WTC11 (cell line): ENCODE measurements at regions not wholly inside any gene's neighbourhood (a gene's known extent, or its start where the extent isn't known, plus 50 kb on each side); places are given as distances from the start of the nearest gene placed in this dataset.

ENCODE experiments used
- ATAC-seq: fragments of 200-7000 bp; cut with Tn5 transposase; 2 replicates; pipeline ENCODE4 v1.10.0; 2021; ENCODE audit warnings: mild to moderate bottlenecking, moderate library complexity
- CTCF ChIA-PET: fragments of 300-600 bp; sonication (Branson Sonifier 250); formaldehyde crosslinking; loops from one replicate; lab custom pipeline; 2021; ENCODE audit warnings: antibody characterized with exemption; lab: Charles Lee
- POLR2A ChIA-PET: fragments of 350-600 bp; sonication (Branson Sonifier 250); formaldehyde crosslinking; loops from one replicate; lab custom pipeline; 2021; ENCODE audit warnings: antibody characterized with exemption; lab: Charles Lee
- DNase-seq: peaks from one replicate; pipeline ENCODE4 v3.0.0; 2021; ENCODE audit warnings: low spot score
- H3K27ac Mint-ChIP-seq: 2 replicates; pipeline ENCODE4 v1.8.0; 2021; ENCODE audit warnings: mixed read lengths
- H3K27me3 Mint-ChIP-seq: 2 replicates; pipeline ENCODE4 v1.8.0; 2021; ENCODE audit warnings: low read depth, mild to moderate bottlenecking, moderate library complexity, mixed read lengths
- H3K36me3 Mint-ChIP-seq: 2 replicates; pipeline ENCODE4 v1.8.0; 2021; ENCODE audit warnings: mixed read lengths
- H3K4me1 Mint-ChIP-seq: 2 replicates; pipeline ENCODE4 v1.8.0; 2022; ENCODE audit warnings: mixed read lengths
- H3K4me3 Mint-ChIP-seq: 2 replicates; pipeline ENCODE4 v1.8.0; 2021; ENCODE audit warnings: mild to moderate bottlenecking, moderate library complexity, mixed read lengths
- H3K9me3 Mint-ChIP-seq: 2 replicates; pipeline ENCODE4 v1.8.0; 2021; ENCODE audit warnings: mixed read lengths
- ARID4B ChIP-seq: sonication (generic); formaldehyde crosslinking; IDR thresholded peaks from 2 replicates; pipeline ENCODE4 v1.8.0; 2023; ENCODE audit warnings: missing genetic modification reagents, mild to moderate bottlenecking, borderline replicate concordance
- ATF1 ChIP-seq: sonication (generic); formaldehyde crosslinking; IDR thresholded peaks from 2 replicates; pipeline ENCODE4 v1.8.1; 2023; ENCODE audit warnings: mild to moderate bottlenecking, moderate library complexity, missing genetic modification reagents
- ATF2 ChIP-seq: sonication (generic); formaldehyde crosslinking; IDR thresholded peaks from 2 replicates; pipeline ENCODE4 v1.8.1; 2022; ENCODE audit warnings: low read depth, missing genetic modification reagents, borderline replicate concordance
- CBFB ChIP-seq: sonication (generic); formaldehyde crosslinking; IDR thresholded peaks from 2 replicates; pipeline ENCODE4 v1.8.1; 2022; ENCODE audit warnings: mild to moderate bottlenecking, low read depth, missing genetic modification reagents
- CREB1 ChIP-seq: sonication (generic); formaldehyde crosslinking; IDR thresholded peaks from 2 replicates; pipeline ENCODE4 v1.8.0; 2023; ENCODE audit warnings: mild to moderate bottlenecking, missing genetic modification reagents
- ESRRA ChIP-seq: sonication (generic); formaldehyde crosslinking; IDR thresholded peaks from 2 replicates; pipeline ENCODE4 v1.8.1; 2022; ENCODE audit warnings: mild to moderate bottlenecking, missing genetic modification reagents, borderline replicate concordance
- FOXK1 ChIP-seq: sonication (generic); formaldehyde crosslinking; IDR thresholded peaks from 2 replicates; pipeline ENCODE4 v1.8.0; 2022; ENCODE audit warnings: mild to moderate bottlenecking, moderate library complexity, missing genetic modification reagents
- FOXP1 ChIP-seq: sonication (generic); formaldehyde crosslinking; IDR thresholded peaks from 2 replicates; pipeline ENCODE4 v1.8.0; 2022; ENCODE audit warnings: missing genetic modification reagents, mild to moderate bottlenecking, moderate library complexity, borderline replicate concordance
- GTF2I ChIP-seq: fragments of 250-450 bp; sonication (Bioruptor Pico); conservative IDR thresholded peaks from 2 replicates; pipeline ENCODE4 v1.4.0; 2021; ENCODE audit warnings: mild to moderate bottlenecking
- MXD4 ChIP-seq: fragments of 250-450 bp; sonication (Bioruptor Pico); IDR thresholded peaks from 2 replicates; pipeline ENCODE4 v1.8.0; 2021; ENCODE audit warnings: mild to moderate bottlenecking, moderate library complexity, borderline replicate concordance
- NFATC4 ChIP-seq: fragments of 250-450 bp; sonication (Bioruptor Pico); IDR thresholded peaks from 2 replicates; pipeline ENCODE4 v1.9.0; 2021; ENCODE audit warnings: mild to moderate bottlenecking
- NR2C2 ChIP-seq: sonication (generic); formaldehyde crosslinking; IDR thresholded peaks from 2 replicates; pipeline ENCODE4 v1.8.0; 2022; ENCODE audit warnings: mild to moderate bottlenecking, missing genetic modification reagents
- ZNF232 ChIP-seq: sonication (generic); formaldehyde crosslinking; IDR thresholded peaks from 2 replicates; pipeline ENCODE4 v1.8.0; 2022; ENCODE audit warnings: mild to moderate bottlenecking, missing genetic modification reagents
- ZNF425 ChIP-seq: fragments of 250-450 bp; sonication (Bioruptor Pico); conservative IDR thresholded peaks from 2 replicates; pipeline ENCODE4 v1.9.0; 2021; ENCODE audit warnings: mild to moderate bottlenecking
- TF ChIP-seq, protein P1 (sequence below): sonication (generic); formaldehyde crosslinking; IDR thresholded peaks from 2 replicates; pipeline ENCODE4 v1.8.1; 2022; ENCODE audit warnings: mild to moderate bottlenecking, missing genetic modification reagents, moderate library complexity, borderline replicate concordance
- TF ChIP-seq, protein P2 (sequence below): sonication (generic); formaldehyde crosslinking; IDR thresholded peaks from 2 replicates; pipeline ENCODE4 v1.8.1; 2023; ENCODE audit warnings: mild to moderate bottlenecking, missing genetic modification reagents, moderate library complexity
- TF ChIP-seq, protein P3 (sequence below): sonication (generic); formaldehyde crosslinking; IDR thresholded peaks from 2 replicates; pipeline ENCODE4 v1.8.1; 2023; ENCODE audit warnings: mild to moderate bottlenecking, missing genetic modification reagents, borderline replicate concordance
- TF ChIP-seq, protein P4 (sequence below): sonication (generic); formaldehyde crosslinking; IDR thresholded peaks from 2 replicates; pipeline ENCODE4 v1.8.0; 2022; ENCODE audit warnings: mild to moderate bottlenecking, missing genetic modification reagents
- TF ChIP-seq, protein P5 (sequence below): fragments of 250-450 bp; sonication (Bioruptor Pico); IDR thresholded peaks from 2 replicates; pipeline ENCODE4 v1.8.0; 2021; ENCODE audit warnings: mild to moderate bottlenecking

DNA sequence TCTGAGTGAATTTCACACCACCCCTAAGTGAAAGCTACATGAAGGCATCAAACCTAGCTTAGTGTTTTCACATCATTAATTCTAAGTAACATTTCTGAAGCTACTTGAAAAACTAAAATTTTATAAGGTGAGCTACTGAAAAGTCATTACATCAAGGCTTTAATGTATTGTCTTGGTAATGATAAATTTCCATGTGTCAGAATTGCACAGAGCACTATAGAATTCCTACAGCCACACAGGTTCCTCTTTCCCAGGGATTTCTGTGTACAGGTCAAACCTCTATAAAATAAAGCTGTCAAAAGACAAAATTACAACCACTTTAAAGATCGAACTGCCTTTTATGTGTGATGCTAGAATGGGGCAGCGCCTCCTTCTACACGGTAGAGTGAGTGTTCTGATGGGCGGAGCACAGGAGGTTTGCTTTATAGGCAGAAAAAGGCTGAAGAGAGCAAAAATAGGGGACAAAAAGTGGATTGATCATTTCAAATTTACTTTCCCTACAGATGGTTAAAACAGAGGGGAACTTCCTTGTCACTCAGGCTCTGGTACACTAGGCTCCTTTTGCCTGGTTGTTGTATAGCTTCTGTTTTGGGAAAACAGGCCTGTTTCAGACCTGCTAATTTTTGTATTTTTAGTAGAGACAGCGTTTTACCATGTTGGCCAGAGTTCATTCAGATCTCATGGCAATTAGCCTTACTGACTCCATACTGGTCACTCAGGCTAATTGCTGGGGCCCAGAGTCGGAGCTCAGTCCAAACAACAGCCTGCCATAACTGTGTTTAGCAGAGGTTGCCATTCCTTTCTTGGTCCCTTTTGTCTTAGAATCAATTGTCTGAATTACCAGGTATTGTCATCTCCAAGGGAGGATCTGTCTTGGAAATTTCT, 102.5 kb upstream of the BASP1 start (continued):
- TF ChIP-seq, protein P1, sequence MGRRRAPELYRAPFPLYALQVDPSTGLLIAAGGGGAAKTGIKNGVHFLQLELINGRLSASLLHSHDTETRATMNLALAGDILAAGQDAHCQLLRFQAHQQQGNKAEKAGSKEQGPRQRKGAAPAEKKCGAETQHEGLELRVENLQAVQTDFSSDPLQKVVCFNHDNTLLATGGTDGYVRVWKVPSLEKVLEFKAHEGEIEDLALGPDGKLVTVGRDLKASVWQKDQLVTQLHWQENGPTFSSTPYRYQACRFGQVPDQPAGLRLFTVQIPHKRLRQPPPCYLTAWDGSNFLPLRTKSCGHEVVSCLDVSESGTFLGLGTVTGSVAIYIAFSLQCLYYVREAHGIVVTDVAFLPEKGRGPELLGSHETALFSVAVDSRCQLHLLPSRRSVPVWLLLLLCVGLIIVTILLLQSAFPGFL: no peak
- TF ChIP-seq ZNF232 (CRISPR knock-in tag) (no peak), ESRRA (CRISPR knock-in tag) (no peak), ARID4B (CRISPR knock-in tag) (no peak), CBFB (CRISPR knock-in tag) (no peak), GTF2I (no peak), FOXK1 (CRISPR knock-in tag) (no peak), NFATC4 (CRISPR knock-in tag) (no peak), ATF1 (no peak), NR2C2 (CRISPR knock-in tag) (no peak)
- TF ChIP-seq, protein P2, sequence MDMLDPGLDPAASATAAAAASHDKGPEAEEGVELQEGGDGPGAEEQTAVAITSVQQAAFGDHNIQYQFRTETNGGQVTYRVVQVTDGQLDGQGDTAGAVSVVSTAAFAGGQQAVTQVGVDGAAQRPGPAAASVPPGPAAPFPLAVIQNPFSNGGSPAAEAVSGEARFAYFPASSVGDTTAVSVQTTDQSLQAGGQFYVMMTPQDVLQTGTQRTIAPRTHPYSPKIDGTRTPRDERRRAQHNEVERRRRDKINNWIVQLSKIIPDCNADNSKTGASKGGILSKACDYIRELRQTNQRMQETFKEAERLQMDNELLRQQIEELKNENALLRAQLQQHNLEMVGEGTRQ (CRISPR knock-in tag): no peak
- TF ChIP-seq, protein P3, sequence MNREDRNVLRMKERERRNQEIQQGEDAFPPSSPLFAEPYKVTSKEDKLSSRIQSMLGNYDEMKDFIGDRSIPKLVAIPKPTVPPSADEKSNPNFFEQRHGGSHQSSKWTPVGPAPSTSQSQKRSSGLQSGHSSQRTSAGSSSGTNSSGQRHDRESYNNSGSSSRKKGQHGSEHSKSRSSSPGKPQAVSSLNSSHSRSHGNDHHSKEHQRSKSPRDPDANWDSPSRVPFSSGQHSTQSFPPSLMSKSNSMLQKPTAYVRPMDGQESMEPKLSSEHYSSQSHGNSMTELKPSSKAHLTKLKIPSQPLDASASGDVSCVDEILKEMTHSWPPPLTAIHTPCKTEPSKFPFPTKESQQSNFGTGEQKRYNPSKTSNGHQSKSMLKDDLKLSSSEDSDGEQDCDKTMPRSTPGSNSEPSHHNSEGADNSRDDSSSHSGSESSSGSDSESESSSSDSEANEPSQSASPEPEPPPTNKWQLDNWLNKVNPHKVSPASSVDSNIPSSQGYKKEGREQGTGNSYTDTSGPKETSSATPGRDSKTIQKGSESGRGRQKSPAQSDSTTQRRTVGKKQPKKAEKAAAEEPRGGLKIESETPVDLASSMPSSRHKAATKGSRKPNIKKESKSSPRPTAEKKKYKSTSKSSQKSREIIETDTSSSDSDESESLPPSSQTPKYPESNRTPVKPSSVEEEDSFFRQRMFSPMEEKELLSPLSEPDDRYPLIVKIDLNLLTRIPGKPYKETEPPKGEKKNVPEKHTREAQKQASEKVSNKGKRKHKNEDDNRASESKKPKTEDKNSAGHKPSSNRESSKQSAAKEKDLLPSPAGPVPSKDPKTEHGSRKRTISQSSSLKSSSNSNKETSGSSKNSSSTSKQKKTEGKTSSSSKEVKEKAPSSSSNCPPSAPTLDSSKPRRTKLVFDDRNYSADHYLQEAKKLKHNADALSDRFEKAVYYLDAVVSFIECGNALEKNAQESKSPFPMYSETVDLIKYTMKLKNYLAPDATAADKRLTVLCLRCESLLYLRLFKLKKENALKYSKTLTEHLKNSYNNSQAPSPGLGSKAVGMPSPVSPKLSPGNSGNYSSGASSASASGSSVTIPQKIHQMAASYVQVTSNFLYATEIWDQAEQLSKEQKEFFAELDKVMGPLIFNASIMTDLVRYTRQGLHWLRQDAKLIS (CRISPR knock-in tag): no peak

DNA sequence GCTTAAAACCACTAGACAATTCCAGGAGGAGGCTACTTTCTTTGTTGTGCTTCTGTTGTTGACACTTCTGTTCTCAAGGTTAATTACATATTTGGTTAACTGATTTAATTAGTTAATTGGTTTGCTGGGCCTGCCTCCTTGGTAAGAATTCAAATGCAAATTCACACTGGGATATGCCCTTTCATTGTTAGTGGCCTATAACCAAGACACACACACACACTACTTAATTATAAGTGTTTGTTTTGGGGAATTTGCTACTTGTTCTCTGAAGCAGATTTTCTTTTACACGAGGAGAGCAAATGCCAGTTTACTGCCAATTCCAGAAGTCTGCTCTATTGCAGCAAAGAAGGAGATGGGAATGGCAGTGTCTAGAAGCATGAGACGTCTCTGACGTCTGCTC, 101.6 kb upstream of the BASP1 start:
- ChIA-PET POLR2A (no interaction called here), CTCF (interaction anchor here (2.9 kb wide), 1 partner anchor 17 kb away, joined by 14 read pairs; no protein-coding TSS in a partner anchor)
- Mint-ChIP-seq H3K27me3 (no peaks in the 10 kb centered on the region), H3K27ac (peak overlapping the region; percentile 71), H3K4me1 (peaks cover 29% of the 10 kb centered on the region), H3K9me3 (peaks cover 6% of the 10 kb centered on the region), H3K4me3 (no peak overlapping the region), H3K36me3 (no peaks in the 10 kb centered on the region; the same call in 1 of the 2 replicates)
- peak; percentile 24; the same call in 1 of the 2 replicates for ATAC-seq
- no peak for DNase-seq
- no peak for TF ChIP-seq MXD4 (CRISPR knock-in tag)
- no peak for TF ChIP-seq ESRRA (CRISPR knock-in tag)
- TF ChIP-seq, protein P4, sequence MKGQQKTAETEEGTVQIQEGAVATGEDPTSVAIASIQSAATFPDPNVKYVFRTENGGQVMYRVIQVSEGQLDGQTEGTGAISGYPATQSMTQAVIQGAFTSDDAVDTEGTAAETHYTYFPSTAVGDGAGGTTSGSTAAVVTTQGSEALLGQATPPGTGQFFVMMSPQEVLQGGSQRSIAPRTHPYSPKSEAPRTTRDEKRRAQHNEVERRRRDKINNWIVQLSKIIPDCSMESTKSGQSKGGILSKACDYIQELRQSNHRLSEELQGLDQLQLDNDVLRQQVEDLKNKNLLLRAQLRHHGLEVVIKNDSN (CRISPR knock-in tag): no peak
- TF ChIP-seq ZNF425 (CRISPR knock-in tag): no peak
- no peak for TF ChIP-seq CREB1 (CRISPR knock-in tag)
- TF ChIP-seq FOXP1: no peak
- TF ChIP-seq, protein P5, sequence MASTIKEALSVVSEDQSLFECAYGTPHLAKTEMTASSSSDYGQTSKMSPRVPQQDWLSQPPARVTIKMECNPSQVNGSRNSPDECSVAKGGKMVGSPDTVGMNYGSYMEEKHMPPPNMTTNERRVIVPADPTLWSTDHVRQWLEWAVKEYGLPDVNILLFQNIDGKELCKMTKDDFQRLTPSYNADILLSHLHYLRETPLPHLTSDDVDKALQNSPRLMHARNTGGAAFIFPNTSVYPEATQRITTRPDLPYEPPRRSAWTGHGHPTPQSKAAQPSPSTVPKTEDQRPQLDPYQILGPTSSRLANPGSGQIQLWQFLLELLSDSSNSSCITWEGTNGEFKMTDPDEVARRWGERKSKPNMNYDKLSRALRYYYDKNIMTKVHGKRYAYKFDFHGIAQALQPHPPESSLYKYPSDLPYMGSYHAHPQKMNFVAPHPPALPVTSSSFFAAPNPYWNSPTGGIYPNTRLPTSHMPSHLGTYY: no peak
- TF ChIP-seq ATF2 (CRISPR knock-in tag): no peak
